Mucosa of rectum (tissue), 2 donors: ENCODE measurements at regions not wholly inside any gene's neighbourhood (a gene's known extent, or its start where the extent isn't known, plus 50 kb on each side); places are given as distances from the start of the nearest gene placed in this dataset.

Experiments used
- H3K27ac ChIP-seq, 2 donors: one replicate each; pipeline ENCODE4 v1.7.0; 2013; ENCODE audit warnings: inconsistent platforms in 2 of 2, low read depth in 2 of 2, low read length in 2 of 2
- H3K27me3 ChIP-seq, 2 donors: one replicate each; pipeline ENCODE4 v1.7.0; 2013; ENCODE audit warnings: low read length in 2 of 2; ENCODE audit not compliant: control insufficient read depth in 2 of 2, insufficient read depth in 2 of 2
- H3K36me3 ChIP-seq, 2 donors: one replicate each; pipeline ENCODE4 v1.7.0; 2013; ENCODE audit warnings: low read length in 2 of 2; ENCODE audit not compliant: control insufficient read depth in 2 of 2, insufficient read depth in 2 of 2
- H3K4me1 ChIP-seq, 2 donors: one replicate each; pipeline ENCODE4 v1.7.0; 2013; ENCODE audit warnings: low read length in 2 of 2, mild to moderate bottlenecking in 1 of 2; ENCODE audit not compliant: control insufficient read depth in 2 of 2, insufficient read depth in 2 of 2
- H3K4me3 ChIP-seq, 2 donors: one replicate each; pipeline ENCODE4 v1.7.0; 2013; ENCODE audit warnings: low read length in 2 of 2
- H3K9ac ChIP-seq, 2 donors: one replicate each; pipeline ENCODE4 v1.7.0; 2013; ENCODE audit warnings: low read length in 2 of 2, low read depth in 1 of 2, mild to moderate bottlenecking in 1 of 2
- H3K9me3 ChIP-seq, 2 donors: one replicate each; pipeline ENCODE4 v1.7.0; 2013; ENCODE audit warnings: low read length in 2 of 2; ENCODE audit not compliant: control insufficient read depth in 2 of 2
- donor health status: healthy.
- donor health status: Normal muscosa, but diverticular disease.

DNA sequence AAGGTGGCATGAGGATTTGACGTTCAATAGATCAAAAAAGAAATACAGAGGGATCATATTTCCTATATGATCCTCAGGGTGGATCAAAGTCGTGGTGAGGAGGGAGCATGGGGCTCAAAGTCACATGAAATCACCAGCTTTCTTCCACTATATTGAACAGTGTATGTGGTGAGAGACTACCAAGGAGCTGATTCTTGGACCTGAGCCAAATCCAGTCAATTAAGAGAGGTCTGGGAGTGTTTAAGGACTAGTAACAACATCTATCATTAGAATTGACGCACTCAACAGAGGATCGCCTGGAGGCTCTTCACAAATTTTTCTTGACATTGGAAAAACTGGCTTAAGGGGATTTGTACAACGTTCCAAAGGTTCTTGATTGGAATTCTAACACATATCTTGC lies 267.7 kb upstream of the PROX1 start:
- no peak overlapping the region for H3K9ac ChIP-seq

GRCh38 chr1:213723187-213723586 lies 264.6 kb upstream of the PROX1 start:
- Histone ChIP-seq H3K27ac (no peak overlapping the region), H3K4me3 (no peak overlapping the region), H3K9ac (no peak overlapping the region), H3K4me1 (no peaks in the 10 kb centered on the region), H3K9me3 (no peaks in the 10 kb centered on the region), H3K27me3 (no peaks in the 10 kb centered on the region), H3K36me3 (no peaks in the 10 kb centered on the region)

More for the DNA sequence above, 267.7 kb upstream of the PROX1 start:
- H3K27me3 ChIP-seq: no peaks in the 10 kb centered on the region
- no peak overlapping the region for H3K4me3 ChIP-seq
- H3K9me3 ChIP-seq: no peaks in the 10 kb centered on the region
- H3K4me1 ChIP-seq: no peaks in the 10 kb centered on the region
- no peaks in the 10 kb centered on the region for H3K36me3 ChIP-seq
- H3K27ac ChIP-seq: no peak overlapping the region

DNA sequence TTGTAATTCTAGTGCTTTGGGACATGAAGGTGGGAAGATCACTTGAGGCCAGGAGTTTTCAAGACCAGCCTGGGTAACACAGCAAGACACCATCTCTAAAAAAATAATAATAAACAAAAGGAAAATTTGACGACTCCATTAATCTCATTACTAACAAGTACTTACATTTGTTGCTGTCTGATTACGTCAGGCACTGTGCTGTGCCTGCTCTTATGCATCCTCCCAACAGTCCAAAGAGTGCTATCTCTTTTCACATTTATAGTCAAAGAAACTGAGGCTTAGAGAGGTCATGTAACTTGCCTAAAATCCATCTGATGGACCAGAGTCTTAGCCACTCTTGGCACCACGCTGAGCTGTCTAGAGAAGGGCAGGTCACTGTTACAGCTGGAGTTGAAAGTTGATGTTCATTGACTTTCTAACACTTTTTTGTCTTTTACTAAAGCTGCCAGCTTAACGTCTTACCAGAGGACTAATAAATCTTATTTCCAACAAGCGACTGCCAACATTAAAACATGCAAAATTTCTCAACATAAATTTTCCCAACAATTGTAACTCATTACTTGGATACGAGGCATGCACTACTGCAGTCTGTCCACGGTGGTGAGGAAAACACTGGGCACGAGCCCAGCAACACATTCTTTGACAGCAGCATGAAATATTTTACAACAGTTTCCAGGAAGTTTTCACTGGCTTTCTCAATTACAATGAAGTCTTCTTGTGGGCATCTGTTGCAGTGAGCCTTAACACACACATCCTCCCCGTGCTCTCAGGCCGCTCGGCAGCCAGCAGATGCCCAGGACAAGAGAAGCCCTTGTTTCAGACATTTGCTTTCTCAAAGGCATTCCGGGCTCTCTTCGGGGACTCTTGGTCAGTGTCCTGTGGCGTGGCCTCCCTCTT lies 262.9 kb upstream of the PROX1 start:
- Histone ChIP-seq H3K4me3 (no peak overlapping the region), H3K27me3 (no peaks in the 10 kb centered on the region), H3K4me1 (no peaks in the 10 kb centered on the region), H3K36me3 (no peaks in the 10 kb centered on the region), H3K9ac (no peak overlapping the region), H3K27ac (no peak overlapping the region), H3K9me3 (no peaks in the 10 kb centered on the region)

GRCh38 chr1:213727853-213728592 lies 259.8 kb upstream of the PROX1 start:
- Histone ChIP-seq H3K4me1 (no peaks in the 10 kb centered on the region), H3K9me3 (no peaks in the 10 kb centered on the region), H3K27me3 (no peaks in the 10 kb centered on the region), H3K36me3 (no peaks in the 10 kb centered on the region), H3K4me3 (no peak overlapping the region), H3K27ac (no peak overlapping the region), H3K9ac (no peak overlapping the region)

GRCh38 chr1:213728593-213729536 lies 258.9 kb upstream of the PROX1 start:
- Histone ChIP-seq H3K4me1 (no peaks in the 10 kb centered on the region), H3K9me3 (no peaks in the 10 kb centered on the region), H3K4me3 (no peak overlapping the region), H3K36me3 (no peaks in the 10 kb centered on the region), H3K27me3 (no peaks in the 10 kb centered on the region), H3K9ac (no peak overlapping the region), H3K27ac (no peak overlapping the region)

DNA sequence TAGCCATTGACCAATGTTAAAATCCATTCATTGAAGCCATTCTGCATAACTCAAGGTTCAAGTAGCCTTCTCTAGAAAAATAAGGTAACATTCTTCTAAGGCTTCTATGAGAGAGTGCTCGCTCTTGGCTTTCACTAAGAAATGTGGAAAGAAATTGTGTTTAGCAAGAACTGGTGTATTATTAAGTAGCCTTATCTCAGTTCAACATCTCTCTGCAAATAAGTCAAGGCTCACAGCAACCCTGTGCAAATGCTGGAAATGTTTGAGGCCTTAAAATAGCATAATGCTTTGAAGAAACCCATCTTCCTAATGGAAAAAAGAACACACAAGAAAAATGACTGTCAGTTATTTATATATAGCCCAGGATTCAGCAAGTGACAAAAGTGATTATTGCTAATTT lies 254.1 kb upstream of the PROX1 start:
- H3K9me3 ChIP-seq: no peaks in the 10 kb centered on the region
- H3K27me3 ChIP-seq: no peaks in the 10 kb centered on the region
- no peak overlapping the region for H3K4me3 ChIP-seq
- H3K27ac ChIP-seq: no peak overlapping the region
- no peaks in the 10 kb centered on the region for H3K4me1 ChIP-seq
- H3K9ac ChIP-seq: no peak overlapping the region
- no peaks in the 10 kb centered on the region for H3K36me3 ChIP-seq

DNA sequence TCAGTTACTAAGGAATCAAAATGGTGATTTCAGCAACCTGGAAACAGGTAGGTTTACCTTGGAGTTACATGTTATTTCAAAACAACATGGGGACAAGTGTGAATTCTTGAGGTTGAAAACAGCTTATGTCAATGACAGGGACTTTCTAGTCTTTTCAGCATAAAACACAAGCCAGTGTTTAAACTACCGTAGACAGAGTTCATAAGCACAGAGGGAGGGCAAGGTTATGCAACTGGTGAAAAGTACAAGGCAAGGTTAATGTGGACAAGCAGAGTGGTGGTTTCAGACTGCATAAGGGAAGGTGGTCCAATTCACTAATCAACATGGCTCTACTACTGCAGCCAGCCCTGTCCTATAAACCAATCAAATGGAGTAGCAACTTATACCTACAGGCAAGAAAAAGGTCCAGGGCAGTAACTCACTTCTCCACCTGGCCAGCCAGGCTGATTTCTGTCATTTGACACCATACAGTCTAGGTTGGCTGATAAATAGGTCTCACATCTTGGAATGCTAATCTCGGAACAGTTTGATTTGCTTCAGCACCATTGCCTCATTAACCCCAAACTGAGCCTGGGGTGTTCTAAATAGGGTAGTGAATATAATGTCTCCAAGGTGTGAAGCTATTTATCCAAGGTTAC lies 250.3 kb upstream of the PROX1 start:
- Histone ChIP-seq H3K27ac (no peak overlapping the region), H3K4me3 (no peak overlapping the region), H3K9me3 (no peaks in the 10 kb centered on the region), H3K27me3 (no peaks in the 10 kb centered on the region), H3K4me1 (no peaks in the 10 kb centered on the region), H3K36me3 (no peaks in the 10 kb centered on the region), H3K9ac (no peak overlapping the region)

GRCh38 chr1:213738658-213739057 lies 249.1 kb upstream of the PROX1 start:
- H3K9me3 ChIP-seq: no peaks in the 10 kb centered on the region
- no peak overlapping the region for H3K4me3 ChIP-seq
- no peaks in the 10 kb centered on the region for H3K27me3 ChIP-seq
- no peaks in the 10 kb centered on the region for H3K36me3 ChIP-seq
- no peak overlapping the region for H3K27ac ChIP-seq
- no peaks in the 10 kb centered on the region for H3K4me1 ChIP-seq
- no peak overlapping the region for H3K9ac ChIP-seq

GRCh38 chr1:213742992-213743391 lies 244.8 kb upstream of the PROX1 start:
- no peaks in the 10 kb centered on the region for H3K27me3 ChIP-seq
- H3K4me3 ChIP-seq: no peak overlapping the region
- H3K36me3 ChIP-seq: no peaks in the 10 kb centered on the region
- no peak overlapping the region for H3K27ac ChIP-seq
- no peaks in the 10 kb centered on the region for H3K4me1 ChIP-seq
- H3K9ac ChIP-seq: no peak overlapping the region
- no peaks in the 10 kb centered on the region for H3K9me3 ChIP-seq
